Dedifferentiated amniotic fluid mesenchymal stem cell (primary cell): ENCODE measurements at regions not wholly inside any gene's neighbourhood (a gene's known extent, or its start where the extent isn't known, plus 50 kb on each side); places are given as distances from the start of the nearest gene placed in this dataset.

Experiments used
- DNase-seq: peaks from one replicate; pipeline ENCODE4 v3.0.0-alpha.2; 2016; ENCODE audit errors: extremely low spot score

DNA sequence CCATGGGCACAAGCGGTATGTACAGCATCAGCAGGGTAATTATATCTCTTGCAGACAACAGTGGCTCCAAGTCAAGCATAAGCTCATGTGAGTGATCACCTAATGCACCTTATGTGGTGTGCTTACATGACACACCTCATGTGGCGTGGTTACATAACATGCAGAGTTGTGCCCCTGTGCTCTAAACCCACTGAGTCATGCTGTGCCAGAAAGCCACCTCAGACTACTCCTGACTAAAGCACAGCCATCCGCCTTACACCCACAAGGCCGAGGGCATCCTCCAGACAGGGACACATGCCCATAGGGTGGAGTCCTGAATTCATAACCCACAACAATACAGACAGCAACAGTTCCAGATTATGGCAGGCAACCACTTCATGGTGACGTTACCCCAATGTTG, 163.7 kb upstream of the SLC30A5 start:
- DNase-seq = no peak

DNA sequence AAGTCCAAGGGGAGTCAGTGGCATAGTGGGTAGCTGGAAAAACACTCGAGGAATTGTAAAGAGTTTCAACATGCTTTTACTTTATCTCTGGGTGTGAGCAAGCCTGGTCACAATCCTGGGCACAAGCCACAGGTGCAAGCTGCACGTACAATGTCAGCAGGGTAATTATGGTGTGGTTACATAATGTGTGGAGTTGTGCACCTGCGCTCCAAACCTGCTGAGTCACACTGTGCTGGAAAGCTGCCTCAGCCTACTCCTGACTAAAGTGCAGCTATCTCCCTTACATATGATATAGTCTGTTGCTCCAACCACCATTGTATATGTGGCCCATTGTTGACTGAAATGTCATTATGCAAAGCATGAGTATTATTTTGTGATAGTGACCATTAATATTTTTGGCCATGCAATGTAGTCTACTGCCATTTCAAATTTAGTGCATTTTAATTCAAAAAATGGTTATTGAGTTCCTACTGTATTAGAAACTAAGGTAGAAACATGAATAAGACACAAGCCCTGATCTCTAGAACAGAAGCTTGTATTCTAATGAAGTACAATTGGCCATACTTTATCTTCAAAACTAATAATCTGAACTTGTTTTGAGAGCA, 160.9 kb upstream of the SLC30A5 start:
- DNase-seq = no peak

DNA sequence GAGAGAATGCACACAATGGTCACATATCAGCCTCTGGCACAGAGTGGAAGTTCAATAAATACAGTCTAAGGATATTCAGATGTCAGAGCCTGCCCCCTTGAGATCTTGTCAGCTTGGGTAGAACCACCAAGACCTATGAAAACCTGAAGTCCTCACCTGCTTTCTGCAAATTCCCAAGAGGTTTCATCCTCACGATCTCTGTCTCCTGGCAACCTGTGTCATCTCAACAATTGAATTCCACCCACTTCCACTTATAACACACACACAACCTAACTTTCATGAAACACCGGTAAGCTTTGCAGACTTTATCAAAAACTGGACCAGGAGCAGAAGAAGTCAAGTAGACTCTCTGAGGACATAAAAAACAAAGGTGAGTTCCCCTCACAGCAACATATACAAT, 151.6 kb upstream of the SLC30A5 start:
- no peak for DNase-seq

DNA sequence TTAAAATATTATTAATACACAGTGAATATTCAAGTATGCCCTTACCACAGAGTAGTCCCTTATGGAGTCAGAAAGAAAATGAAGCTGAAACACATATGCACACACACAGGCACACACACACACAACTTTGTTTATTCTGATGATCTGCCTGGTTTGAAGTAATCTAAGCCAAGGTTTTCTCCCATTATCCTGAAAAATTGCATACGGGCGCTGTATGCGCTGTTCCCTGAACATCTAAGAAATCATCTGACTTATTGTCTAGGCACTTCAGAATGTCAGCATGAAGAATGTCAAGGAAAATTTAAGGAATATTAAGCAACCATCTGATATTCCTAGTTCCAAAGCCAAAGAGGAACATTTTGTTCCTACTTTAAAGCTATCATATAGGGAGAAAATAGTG, 147.1 kb upstream of the SLC30A5 start:
- no peak for DNase-seq

DNA sequence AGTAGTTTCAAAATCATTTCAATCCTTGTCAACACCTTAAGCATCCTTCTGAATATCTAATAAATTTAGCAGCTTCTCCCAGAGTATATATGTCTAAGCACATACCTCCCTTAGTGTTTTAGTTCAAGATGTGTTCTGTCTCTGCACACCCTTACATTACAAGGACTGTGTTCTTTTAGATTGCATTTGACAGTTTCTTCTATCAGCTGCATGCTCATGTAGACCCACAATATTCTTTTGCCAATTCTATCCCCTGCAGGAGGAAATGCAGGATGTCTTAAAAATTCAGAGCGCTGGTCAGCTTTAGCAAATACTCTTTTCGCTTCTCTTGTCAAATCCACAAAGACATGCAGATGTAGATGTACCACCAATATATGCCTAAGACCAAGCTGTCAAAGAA, 145.8 kb upstream of the SLC30A5 start:
- DNase-seq = no peak

DNA sequence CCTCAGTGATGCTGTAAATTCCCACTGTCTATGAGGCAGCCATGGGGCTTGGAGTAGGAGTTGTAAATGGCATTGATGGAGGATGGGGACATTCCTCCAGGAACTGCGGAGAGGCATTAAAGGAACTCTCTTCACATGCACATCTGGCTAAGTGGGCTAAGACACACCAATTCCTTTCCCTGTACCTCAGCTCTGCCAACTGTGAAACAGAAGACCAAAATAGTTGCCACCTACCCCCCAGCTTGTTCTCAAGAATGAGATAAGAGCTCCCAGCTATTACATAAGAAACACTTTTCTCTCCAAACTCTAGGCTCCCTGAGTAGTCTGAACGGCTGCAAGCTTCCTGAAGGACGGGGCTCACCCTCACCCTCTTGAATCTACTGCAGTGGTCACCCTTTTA, 144.6 kb upstream of the SLC30A5 start:
- DNase-seq = no peak

DNA sequence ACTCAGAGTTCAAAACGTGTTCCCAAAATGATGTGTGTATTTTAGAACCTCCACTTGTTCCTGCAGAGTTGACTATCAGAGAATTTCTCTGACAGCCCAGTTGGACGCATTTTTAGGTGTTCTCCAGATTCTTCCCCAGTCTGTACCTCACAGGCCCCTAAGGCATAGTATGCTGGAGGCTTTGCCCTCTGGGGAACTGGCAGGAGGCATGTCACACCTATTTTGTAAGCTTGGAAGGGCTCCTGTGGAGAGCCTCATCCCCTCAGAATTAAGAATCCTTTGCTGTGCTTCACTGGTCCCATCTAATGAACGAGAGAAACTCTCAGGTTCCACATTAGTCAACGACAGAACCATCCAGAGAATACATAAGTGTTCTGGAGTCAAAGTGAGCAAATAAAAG, 144.1 kb upstream of the SLC30A5 start:
- no peak for DNase-seq

DNA sequence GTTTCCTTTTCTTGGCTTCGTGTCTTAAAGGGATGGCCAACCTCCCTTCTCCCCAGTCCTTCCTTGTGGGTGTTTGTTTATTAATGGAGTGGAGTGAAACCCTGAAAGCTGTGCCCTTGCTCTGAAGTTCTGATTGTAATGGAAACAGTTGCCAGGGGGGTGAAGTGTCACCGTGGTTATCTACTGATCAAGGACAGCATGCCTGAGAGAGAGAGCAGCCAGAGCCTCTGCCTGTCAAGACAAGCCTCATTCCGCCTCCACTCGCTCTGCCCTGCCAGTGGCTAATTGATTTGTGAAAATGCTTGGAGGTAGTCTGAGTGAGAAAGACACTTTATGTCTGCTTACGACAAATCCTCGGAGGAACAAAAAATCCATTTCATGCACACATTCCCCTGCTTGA, 143.7 kb upstream of the SLC30A5 start:
- no peak for DNase-seq

DNA sequence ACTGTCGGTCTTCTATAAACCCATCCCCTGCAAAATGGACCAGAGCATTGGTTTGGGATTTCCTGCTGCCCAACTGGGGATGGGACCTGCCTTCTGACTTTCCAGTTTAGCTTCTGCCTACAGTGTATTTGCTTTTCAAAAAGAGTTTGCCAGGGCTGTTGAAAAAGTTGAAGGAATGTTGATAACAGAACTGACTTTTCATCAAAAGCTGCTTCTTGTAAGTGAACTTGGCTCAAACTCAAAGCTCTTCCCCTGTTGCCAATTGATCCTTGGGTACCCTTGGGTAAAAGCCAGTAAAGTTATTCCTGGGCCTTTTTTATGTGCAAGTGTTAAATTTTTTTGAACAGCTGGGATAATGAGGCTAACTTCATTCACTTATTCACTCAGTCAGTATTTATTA, 142.9 kb upstream of the SLC30A5 start:
- no peak for DNase-seq

DNA sequence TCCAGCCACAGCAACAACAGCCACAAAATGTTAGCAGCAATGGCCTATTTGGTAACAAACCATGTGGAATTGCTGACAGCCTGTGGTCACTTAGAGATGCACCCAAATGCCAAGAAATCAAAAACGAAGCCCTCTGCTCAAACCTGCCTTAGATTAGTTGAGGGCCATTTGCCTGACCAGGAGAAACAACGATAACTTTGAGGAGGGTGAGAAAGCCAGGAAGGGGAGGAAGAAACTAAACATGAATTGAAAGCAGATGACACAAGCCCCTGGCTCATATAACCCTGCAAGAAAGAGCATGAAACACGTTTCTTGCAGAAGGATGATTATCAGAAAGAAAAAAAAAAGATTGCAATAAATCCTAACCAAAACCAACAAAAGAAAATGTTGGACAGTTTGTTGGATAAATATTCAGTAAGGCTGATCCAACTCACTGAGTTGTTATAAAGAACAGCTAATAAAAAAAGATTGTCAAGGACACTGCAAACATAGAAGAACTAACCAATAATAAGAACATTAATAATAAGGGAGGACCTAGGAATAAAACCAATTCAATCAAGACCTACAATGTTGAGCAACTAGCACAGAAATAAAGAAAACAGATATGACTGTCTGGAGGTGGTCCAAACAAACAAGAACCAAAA, 140.5 kb upstream of the SLC30A5 start:
- no peak for DNase-seq

DNA sequence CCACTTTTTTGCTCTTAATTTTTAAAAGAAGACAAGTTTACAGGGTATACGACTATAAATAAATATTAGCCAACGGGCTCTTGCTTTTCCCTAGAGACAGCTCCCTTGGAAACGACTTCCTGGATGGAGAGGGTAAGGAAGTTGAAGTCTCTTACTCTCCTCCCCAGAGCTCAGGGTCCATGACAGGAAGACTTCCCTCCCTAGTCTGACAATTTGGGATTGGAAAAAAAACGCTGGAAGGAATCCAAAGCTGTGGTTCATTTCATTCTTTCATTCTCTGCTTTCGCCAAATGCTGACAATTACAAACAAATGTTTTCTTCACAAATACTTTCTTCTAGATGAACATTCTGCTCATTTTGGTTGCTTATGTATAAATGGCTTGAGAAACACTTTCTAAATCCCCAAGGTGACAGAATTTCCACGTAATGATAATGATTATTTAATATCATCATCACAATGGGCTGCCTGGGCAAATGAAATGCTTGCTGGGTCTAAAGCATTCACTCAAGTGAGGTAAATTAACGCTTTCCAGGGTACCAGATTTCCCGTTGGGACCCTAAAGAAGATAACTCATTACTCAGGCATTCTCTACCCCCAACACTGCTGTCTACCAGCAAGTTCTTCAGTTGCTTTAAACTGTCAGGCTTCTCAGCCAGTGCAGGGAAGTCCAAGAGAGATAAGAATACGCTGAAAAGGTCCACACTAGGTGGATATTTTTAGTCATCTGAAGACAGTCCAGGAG, 139.8 kb upstream of the SLC30A5 start:
- DNase-seq = no peak

DNA sequence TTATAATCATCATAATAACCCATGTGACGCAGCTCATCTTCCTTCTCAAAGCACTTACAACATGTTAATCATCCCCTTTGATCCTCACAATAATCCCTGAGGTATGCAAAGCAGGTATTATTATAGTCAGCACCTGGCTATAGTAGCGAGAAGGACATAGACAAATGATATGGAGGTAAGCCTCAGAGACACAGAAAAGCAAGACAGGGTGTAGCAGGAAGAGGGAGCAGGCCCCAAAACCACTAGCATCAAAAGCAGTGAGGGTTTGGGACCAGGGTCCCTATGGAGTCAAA, 139.2 kb upstream of the SLC30A5 start:
- DNase-seq = no peak

DNA sequence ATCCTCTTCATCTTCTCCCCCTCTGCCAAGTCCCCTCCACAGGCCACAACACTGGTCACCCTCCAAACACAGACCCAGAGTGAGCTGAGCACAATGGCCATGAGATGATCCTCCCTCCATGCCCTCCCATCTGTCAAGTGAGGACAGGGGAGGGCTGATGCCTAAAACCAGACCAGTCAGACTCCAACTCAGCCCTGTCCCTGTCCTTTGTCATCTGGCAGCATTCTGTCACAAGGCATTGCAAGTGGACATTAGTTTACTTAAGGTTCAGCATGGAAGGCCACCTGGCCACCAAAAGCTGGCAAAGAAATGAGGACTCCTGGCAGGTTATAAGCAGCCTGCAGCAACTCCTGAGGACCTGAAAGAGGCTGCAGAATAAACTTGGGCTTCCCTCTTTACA, 136.2 kb upstream of the SLC30A5 start:
- no peak for DNase-seq

DNA sequence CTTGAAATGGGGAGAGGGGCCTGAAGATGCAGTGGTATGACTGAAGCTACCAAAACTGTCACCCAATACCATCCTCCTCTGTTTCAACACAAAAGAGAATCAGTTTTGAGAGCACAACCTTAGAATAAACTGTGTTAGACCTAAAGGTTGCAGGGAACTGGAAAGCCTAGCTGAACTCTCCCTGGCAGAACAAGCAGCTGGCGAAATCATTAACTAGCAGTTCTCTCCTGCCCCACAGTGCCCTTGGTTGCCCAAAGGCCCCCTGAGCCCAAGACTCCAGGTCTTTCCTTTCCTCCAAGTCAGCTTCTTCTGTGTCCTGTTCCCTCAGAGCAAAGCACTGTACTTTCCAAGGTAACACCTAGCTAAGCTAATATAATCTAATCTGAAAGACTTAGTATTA, 135.4 kb upstream of the SLC30A5 start:
- no peak for DNase-seq

DNA sequence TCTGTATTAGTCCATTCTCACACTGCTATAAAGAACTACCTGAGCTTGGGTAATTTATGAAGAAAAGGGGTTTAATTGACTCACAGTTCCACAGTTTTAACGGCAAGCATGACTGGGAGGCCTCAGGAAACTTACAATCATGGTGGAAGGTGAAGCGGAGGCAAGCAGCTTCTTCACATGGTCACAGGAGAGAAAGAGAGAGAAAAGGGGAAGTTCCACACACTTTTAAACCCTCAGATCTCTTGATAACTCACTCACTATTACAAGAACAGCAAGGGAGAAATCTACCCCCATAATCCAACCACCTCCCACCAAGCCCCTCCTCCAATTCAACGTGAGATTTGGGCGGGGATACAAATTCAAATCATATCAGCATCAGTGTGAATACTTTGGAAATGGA, 133.4 kb upstream of the SLC30A5 start:
- no peak for DNase-seq

DNA sequence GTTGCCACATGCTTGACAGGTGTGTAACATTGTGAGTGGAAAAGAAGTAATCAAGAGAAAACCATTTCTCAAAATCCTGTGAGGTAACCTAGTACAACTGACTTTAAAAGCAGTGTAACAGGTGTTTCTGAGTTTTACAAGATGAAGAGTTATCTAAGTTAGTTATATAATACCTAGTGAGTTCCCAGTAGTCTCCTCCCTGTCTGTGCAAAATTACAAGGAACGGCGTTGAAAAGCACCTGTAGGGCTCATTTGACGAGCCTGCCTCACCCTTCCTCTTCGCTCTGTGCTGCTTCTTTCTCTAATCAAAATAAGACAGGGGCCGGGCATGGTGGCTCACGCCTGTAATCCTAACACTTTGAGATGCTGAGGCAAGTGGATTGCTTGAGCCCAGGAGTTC, 132.9 kb upstream of the SLC30A5 start:
- DNase-seq = no peak

DNA sequence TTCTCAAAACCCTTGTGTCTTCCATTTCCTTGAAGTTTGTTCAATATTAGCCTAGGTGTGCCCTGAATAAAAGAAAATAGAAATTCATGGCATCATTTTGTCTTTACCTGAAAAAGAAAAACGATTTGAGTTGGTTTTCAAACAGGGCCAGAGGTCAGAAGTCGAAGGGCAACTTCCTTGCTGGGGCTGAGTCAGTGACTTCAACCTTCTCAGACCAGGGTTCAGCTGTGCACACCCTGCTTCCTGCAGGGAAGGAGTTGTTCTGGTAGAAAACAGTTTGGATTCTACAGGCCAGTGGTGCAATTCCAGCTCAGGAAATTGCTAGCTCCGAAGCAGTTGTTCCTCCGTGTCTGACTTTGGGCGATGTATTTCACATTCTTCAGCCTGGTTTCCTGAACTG, 132.1 kb upstream of the SLC30A5 start:
- DNase-seq = no peak

DNA sequence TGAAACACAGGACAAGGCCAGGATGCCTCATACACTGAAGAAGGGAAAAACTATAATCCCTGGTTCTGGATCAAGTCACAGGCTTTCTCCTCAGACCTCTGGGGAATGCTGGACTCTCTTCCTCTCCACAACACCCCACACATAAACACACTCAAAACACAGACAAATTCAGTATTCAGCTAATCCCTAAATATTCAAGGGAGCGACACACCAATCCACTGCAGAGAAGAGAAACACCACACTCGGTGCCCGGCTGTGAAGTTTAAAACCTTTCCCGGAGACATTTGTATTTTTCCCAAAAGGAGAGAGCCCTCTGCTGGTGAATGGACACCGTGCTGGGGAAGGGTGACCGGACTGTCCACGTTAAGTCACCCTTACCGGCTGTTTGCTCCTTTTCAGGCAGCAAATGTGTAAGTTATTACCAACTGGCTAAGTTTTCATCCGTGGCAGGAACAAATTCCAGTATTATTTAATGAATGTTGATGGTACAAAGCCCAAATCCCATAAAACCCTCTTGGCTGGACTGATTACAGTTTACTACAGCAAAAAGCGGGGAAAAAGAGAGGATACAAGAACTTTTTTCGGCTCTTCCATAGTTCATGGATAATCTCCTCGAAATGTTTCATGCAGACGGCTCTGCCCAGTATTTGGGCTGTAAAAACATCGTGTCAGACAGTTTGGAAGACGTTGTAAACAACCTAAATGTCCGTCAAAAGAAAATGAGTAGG, 130.9 kb upstream of the SLC30A5 start:
- peak; percentile 81 for DNase-seq

DNA sequence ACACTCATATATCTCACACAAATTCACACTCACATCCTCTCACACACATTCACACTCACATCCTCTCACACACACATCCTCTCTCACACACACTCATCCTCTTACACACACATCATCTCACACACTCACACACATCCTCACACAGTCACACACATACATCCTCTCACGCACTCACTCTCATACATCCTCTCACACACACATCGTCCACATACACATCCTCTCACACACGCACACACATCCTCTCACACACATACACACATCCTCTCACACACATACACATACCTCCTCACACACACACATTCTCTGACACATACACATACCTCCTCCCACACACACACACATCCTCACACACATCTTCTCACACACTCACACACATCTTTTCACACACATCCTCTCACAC, 129.1 kb upstream of the SLC30A5 start:
- no peak for DNase-seq

DNA sequence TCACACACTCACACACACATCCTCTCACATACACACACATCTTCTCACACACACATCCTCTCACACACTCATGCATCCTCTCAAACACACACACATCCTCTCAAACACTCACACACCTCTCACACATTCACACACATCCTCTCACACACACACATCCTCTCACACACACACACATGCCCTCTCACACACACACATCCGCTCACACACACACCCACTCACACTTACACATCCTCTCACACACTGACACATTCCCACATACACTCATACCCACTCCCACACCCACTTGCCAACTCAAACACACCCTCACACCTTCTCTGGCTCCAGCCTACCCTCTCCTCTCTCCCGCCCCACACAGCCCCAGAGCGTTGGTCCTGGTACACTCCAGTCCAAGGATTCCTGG, 127.9 kb upstream of the SLC30A5 start:
- no peak for DNase-seq

DNA sequence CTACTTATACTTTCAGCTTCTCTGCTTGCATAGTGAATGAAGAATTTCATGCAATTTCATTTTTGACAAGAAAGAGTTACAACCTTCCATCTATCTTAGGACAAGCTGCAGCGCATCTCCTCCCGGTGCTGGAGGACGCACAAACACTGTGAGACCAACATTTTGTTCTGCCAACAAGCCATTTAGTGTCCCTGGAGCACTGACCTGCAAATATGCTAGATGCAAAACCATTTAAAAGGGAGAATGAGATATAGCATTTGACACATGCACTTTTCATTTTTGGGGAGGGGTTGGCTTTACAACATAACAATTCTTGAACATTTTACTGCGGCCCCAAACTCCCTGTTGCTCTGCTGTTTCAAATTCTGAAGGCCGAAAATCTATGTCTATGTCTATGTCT, 127.2 kb upstream of the SLC30A5 start:
- DNase-seq = no peak

DNA sequence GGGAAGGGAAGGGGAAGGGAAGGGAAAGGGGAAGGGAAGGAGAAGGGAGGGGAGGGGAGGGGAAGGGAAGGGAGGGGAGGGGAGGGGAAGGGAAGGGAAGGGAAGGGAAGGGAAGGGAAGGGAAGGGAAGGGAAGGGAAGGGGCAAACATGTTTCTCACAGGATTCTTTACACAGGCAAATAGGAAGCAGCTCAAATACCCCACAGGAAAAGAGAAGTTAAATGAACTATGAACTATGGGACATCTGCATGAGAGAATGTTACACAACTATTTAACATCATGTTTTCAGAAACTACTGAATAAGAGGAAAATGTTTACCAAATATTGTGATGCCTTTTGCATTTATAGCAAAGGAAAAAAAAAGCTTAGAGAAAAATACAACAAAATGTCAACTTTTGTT, 125.4 kb upstream of the SLC30A5 start:
- no peak for DNase-seq

DNA sequence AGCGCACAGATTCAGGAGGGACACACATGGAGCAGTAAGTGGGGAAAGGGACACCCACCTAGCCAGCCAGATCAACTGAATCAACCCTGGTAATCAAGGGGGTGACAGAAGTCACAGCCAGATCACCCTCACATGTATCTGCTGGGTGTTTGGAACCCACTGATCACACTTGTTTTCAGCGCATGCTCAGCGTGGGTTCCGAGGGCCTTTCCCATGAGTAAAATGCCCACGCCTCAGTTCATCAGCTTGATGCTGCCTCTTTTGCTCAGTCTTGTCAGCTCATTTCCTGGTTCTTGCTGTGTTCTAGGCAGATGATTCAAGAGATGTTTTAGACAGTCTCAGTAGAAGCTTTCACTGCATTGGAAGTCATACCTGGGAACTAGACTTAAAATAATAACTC, 123.2 kb upstream of the SLC30A5 start:
- no peak for DNase-seq
